A673 (cell line): ENCODE measurements at regions not wholly inside any gene's neighbourhood (a gene's known extent, or its start where the extent isn't known, plus 50 kb on each side); places are given as distances from the start of the nearest gene placed in this dataset.

ENCODE experiments used
- BruUV-seq: library from RNA; stranded (reverse); fragments of 400-500 nt; replicated peaks from 2 replicates; lab custom pipeline; 2021; lab: Mats Ljungman, UMichigan
- CTCF ChIA-PET: fragments of 300-600 bp; sonication (Branson Sonifier 250); formaldehyde crosslinking; loops from one replicate; lab custom pipeline; 2022; ENCODE audit warnings: antibody characterized with exemption; lab: Charles Lee
- POLR2A ChIA-PET: fragments of 300-600 bp; sonication (Branson Sonifier 250); formaldehyde crosslinking; loops from one replicate; lab custom pipeline; 2022; ENCODE audit warnings: antibody characterized with exemption; ENCODE audit not compliant: low non-redundant PET; lab: Charles Lee
- DNase-seq: peaks from one replicate; pipeline ENCODE4 v3.0.0-alpha.2; 2015; ENCODE audit warnings: low spot score
- H3K27ac ChIP-seq: fragments of 200-600 bp; sonication (generic); 2 replicates; pipeline ENCODE4 v1.5.1; 2016; ENCODE audit warnings: mixed run types, low read depth, mild to moderate bottlenecking, mixed read lengths, antibody characterized with exemption, low read length; ENCODE audit not compliant: poor library complexity, severe bottlenecking
- H3K27me3 ChIP-seq: fragments of 200-600 bp; sonication (generic); replicated peaks from 2 replicates; pipeline ENCODE4 v1.6.1; 2017; ENCODE audit warnings: mixed run types, low read depth, mild to moderate bottlenecking, mixed read lengths, antibody characterized with exemption, low read length; ENCODE audit not compliant: insufficient read depth, poor library complexity
- H3K36me3 ChIP-seq: fragments of 200-600 bp; sonication (generic); 2 replicates; pipeline ENCODE4 v1.6.1; 2016; ENCODE audit warnings: mixed run types, mild to moderate bottlenecking, mixed read lengths, antibody characterized with exemption, low read length; ENCODE audit not compliant: insufficient read depth, poor library complexity, severe bottlenecking
- H3K4me1 ChIP-seq: fragments of 200-600 bp; sonication (generic); 2 replicates; pipeline ENCODE4 v1.6.1; 2017; ENCODE audit warnings: mixed run types, mild to moderate bottlenecking, mixed read lengths, antibody characterized with exemption, low read length; ENCODE audit not compliant: insufficient read depth, poor library complexity, severe bottlenecking
- H3K4me3 ChIP-seq: fragments of 200-600 bp; sonication (generic); 2 replicates; pipeline ENCODE4 v1.5.1; 2016; ENCODE audit warnings: low read depth, mixed run types, mild to moderate bottlenecking, mixed read lengths, low read length; ENCODE audit not compliant: poor library complexity, severe bottlenecking
- H3K9me3 ChIP-seq: fragments of 200-600 bp; sonication (generic); 2 replicates; pipeline ENCODE4 v1.6.1; 2016; ENCODE audit warnings: mixed run types, low read depth, mild to moderate bottlenecking, mixed read lengths, antibody characterized with exemption, low read length; ENCODE audit not compliant: poor library complexity, severe bottlenecking
- CTCF ChIP-seq: fragments of 300-800, 200-600 bp; sonication (generic); conservative IDR thresholded peaks from 2 replicates; pipeline ENCODE4 v1.5.1; 2017; ENCODE audit warnings: low read depth, mild to moderate bottlenecking, antibody characterized with exemption, low read length, moderate library complexity, mixed read lengths
- EZH2 ChIP-seq: fragments of 200-600 bp; sonication (generic); IDR thresholded peaks from 2 replicates; pipeline ENCODE4 v1.6.1; 2017; ENCODE audit warnings: borderline replicate concordance, low read depth, mild to moderate bottlenecking, mixed read lengths, antibody characterized with exemption, low read length; ENCODE audit not compliant: poor library complexity, severe bottlenecking
- intact Hi-C: fragments of 100-400 bp; cut with micrococcal nuclease; formaldehyde crosslinking; loops from one replicate; pipeline ENCODE4 v1.10.0; 2022; ENCODE audit not compliant: unreplicated experiment

DNA sequence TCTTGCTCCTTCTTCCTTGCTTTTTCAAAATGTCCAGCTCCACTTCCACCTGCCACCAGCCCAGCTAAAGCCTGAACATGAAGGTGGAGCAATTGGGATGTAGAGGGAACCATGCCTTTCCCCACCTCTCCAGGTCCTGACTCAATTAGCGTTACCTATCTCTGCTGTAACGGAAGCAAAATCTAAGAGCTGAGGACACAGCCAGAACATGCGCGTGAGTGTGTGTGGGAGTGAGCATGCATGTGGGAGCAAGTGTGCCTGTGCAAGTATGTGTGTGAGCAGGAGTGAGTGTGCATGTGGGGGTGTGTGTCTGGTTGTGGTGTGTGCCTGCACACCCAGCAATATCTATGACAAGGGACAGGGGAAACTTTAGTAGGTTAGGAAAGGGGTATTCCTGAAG, 364.5 kb downstream of the MID1IP1 start:
- Histone ChIP-seq H3K4me3 (no peak overlapping the region), H3K36me3 (no peaks in the 10 kb centered on the region), H3K27me3 (peaks cover 24% of the 10 kb centered on the region), H3K4me1 (no peaks in the 10 kb centered on the region), H3K9me3 (no peaks in the 10 kb centered on the region), H3K27ac (no peak overlapping the region)
- POLR2A ChIA-PET = interaction anchor here (0.6 kb wide), 1 partner anchor 11 kb away, joined by 3 read pairs; no protein-coding TSS in a partner anchor
- TF ChIP-seq CTCF (no peak), EZH2 (no peak)
- no TSS peak for BruUV-seq
- no peak for DNase-seq
- CTCF ChIA-PET = no interaction called here
- intact Hi-C loops = no loop called here

DNA sequence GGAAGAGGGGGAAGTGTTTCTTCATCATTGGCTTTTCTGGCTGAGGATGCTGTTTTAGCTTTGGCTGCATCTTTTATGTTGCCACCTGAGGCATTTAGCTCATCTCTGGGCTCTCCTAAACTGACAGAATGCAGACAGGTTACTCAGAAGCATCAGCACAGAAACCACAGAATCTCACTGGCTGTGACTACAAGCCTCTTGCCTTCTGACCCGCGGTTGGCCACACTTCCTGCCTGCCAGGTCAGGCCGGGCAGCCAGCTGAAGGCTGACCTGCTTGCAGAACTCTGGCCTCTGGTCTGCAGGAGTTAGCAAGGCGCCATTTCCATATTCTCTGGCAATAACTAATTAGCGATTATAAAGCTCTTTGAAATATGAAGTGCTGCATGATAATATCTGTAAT, 366.5 kb downstream of the MID1IP1 start:
- ChIA-PET POLR2A (no interaction called here), CTCF (no interaction called here)
- intact Hi-C loops = no loop called here

GRCh38 chrX:39168609-39169008, 367.4 kb downstream of the MID1IP1 start:
- POLR2A ChIA-PET = no interaction called here
- H3K4me1 ChIP-seq = no peaks in the 10 kb centered on the region
- TF ChIP-seq CTCF = no peak
- no peak for TF ChIP-seq EZH2
- no TSS peak for BruUV-seq
- CTCF ChIA-PET = no interaction called here
- no peaks in the 10 kb centered on the region for H3K9me3 ChIP-seq
- intact Hi-C loops = no loop called here
- no peak overlapping the region for H3K27ac ChIP-seq
- H3K27me3 ChIP-seq = peaks cover 3% of the 10 kb centered on the region
- no peak for DNase-seq
- H3K36me3 ChIP-seq = no peaks in the 10 kb centered on the region
- no peak overlapping the region for H3K4me3 ChIP-seq

More for the DNA sequence above, 366.5 kb downstream of the MID1IP1 start:
- Histone ChIP-seq H3K27ac (no peak overlapping the region), H3K27me3 (peaks cover 11% of the 10 kb centered on the region), H3K4me3 (no peak overlapping the region), H3K4me1 (no peaks in the 10 kb centered on the region), H3K36me3 (no peaks in the 10 kb centered on the region), H3K9me3 (no peaks in the 10 kb centered on the region)
- BruUV-seq = no TSS peak
- DNase-seq = no peak
- no peak for TF ChIP-seq CTCF
- TF ChIP-seq EZH2 = no peak
